Hepatocyte (in vitro differentiated cells): ENCODE measurements at regions not wholly inside any gene's neighbourhood (a gene's known extent, or its start where the extent isn't known, plus 50 kb on each side); places are given as distances from the start of the nearest gene placed in this dataset.

Experiments
- CTCF ChIP-seq: fragments of 200-600 bp; sonication (generic); IDR thresholded peaks from 2 replicates; pipeline ENCODE4 v1.5.1; 2016; ENCODE audit warnings: antibody characterized with exemption, mild to moderate bottlenecking; ENCODE audit not compliant: poor library complexity
- EZH2phosphoT487 ChIP-seq: fragments of 200-600 bp; sonication (generic); IDR thresholded peaks from one replicate; pipeline ENCODE4 v1.6.1; 2018; ENCODE audit warnings: antibody characterized with exemption, mild to moderate bottlenecking, low read depth, moderate library complexity; ENCODE audit not compliant: unreplicated experiment, severe bottlenecking

- TF ChIP-seq EZH2phosphoT487 (no peak), CTCF (no peak)
Measured at GRCh38 chr1:189269011-189269410, 1208.7 kb downstream of the BRINP3 start.
